Endothelial cell of umbilical vein (primary cell): ENCODE measurements at regions not wholly inside any gene's neighbourhood (a gene's known extent, or its start where the extent isn't known, plus 50 kb on each side); places are given as distances from the start of the nearest gene placed in this dataset.

Source experiments
- BruUV-seq: library from RNA; stranded (reverse); fragments of 400-500 nt; replicated peaks from 2 replicates; lab custom pipeline; 2021; lab: Mats Ljungman, UMichigan
- CTCF ChIA-PET: fragments of 300-600, 350-600 bp; sonication (Branson Sonifier 250); formaldehyde crosslinking; loops from one replicate; lab custom pipeline; 2021; ENCODE audit warnings: antibody characterized with exemption, inconsistent platforms; lab: Charles Lee
- POLR2A ChIA-PET: fragments of 300-600, 350-600 bp; sonication (Branson Sonifier 250); formaldehyde crosslinking; loops from one replicate; lab custom pipeline; 2021; ENCODE audit warnings: antibody characterized with exemption, inconsistent platforms; lab: Charles Lee
- DNase-seq: peaks from one replicate; pipeline ENCODE4 v3.0.0-alpha.2; 2011; ENCODE audit warnings: low read depth, low spot score
- FAIRE-seq: peaks from 2 replicates; lab custom pipeline; 2011; peaks lifted over from hg19 to GRCh38; lab: Jason Lieb, UNC
- H2AFZ ChIP-seq: 2 replicates; pipeline ENCODE4 v1.6.0; 2012; ENCODE audit warnings: low read depth, low read length, control low read depth, inconsistent platforms
- H3K27ac ChIP-seq: 2 replicates; pipeline ENCODE4 v1.5.1; 2011; ENCODE audit warnings: low read depth, mild to moderate bottlenecking, control low read depth, low read length, moderate library complexity; ENCODE audit not compliant: insufficient read depth
- H3K27me3 ChIP-seq, 2 experiments: 2 replicates each; pipeline versions ENCODE4 v1.6.0 to v1.6.1; 2011; ENCODE audit warnings: low read length in 2 of 2, mixed read lengths in 1 of 2; ENCODE audit not compliant: control insufficient read depth in 2 of 2, insufficient read depth in 2 of 2
- H3K36me3 ChIP-seq, 2 experiments: 2 replicates in 1 of 2; 3 replicates in 1 of 2; pipeline ENCODE4 v1.5.1; 2011; ENCODE audit warnings: low read length in 2 of 2, mild to moderate bottlenecking in 1 of 2, moderate library complexity in 1 of 2; ENCODE audit not compliant: control insufficient read depth in 2 of 2, insufficient read depth in 2 of 2; ENCODE audit errors: extremely low read depth in 1 of 2
- H3K4me1 ChIP-seq: 3 replicates; pipeline ENCODE4 v1.5.1; 2011; ENCODE audit warnings: mild to moderate bottlenecking, low read length; ENCODE audit not compliant: control insufficient read depth, insufficient read depth; ENCODE audit errors: extremely low read depth
- H3K4me2 ChIP-seq: 2 replicates; pipeline ENCODE4 v1.6.1; 2011; ENCODE audit warnings: low read length, control low read depth, mixed read lengths; ENCODE audit not compliant: insufficient read depth
- H3K4me3 ChIP-seq, 3 experiments: fragments of 200-600 bp in 1 of 3; sonication (generic), shearing (Covaris generic) in 1 of 3; replicated peaks in 1 of 3; 2 replicates each; pipeline ENCODE4 v1.5.1; 2011 to 2016; ENCODE audit warnings: control low read depth in 3 of 3, low read length in 3 of 3, mild to moderate bottlenecking in 2 of 3, inconsistent platforms in 1 of 3, low read depth in 1 of 3, moderate library complexity in 1 of 3; ENCODE audit not compliant: insufficient read depth in 1 of 3
- H3K79me2 ChIP-seq: 2 replicates; pipeline ENCODE4 v1.6.0; 2012; ENCODE audit warnings: low read length, inconsistent platforms; ENCODE audit not compliant: control insufficient read depth, insufficient read depth
- H3K9ac ChIP-seq: replicated peaks from 2 replicates; pipeline ENCODE3; 2011; ENCODE audit warnings: low read length, control low read depth; ENCODE audit not compliant: insufficient read depth; ENCODE audit errors: extremely low read depth
- H3K9me1 ChIP-seq: replicated peaks from 3 replicates; pipeline ENCODE4 v1.6.0; 2011; ENCODE audit warnings: mild to moderate bottlenecking, low read length; ENCODE audit not compliant: control insufficient read depth, insufficient read depth; ENCODE audit errors: extremely low read depth
- H3K9me3 ChIP-seq: replicated peaks from 2 replicates; pipeline ENCODE4 v1.5.1; 2012; ENCODE audit warnings: low read length, inconsistent platforms; ENCODE audit not compliant: control insufficient read depth, insufficient read depth
- H4K20me1 ChIP-seq: replicated peaks from 2 replicates; pipeline ENCODE3; 2011; ENCODE audit warnings: mild to moderate bottlenecking, low read length; ENCODE audit not compliant: control insufficient read depth, insufficient read depth; ENCODE audit errors: extremely low read depth
- CTCF ChIP-seq, 2 donors: IDR thresholded peaks; 1 replicate in 1 of 2; 2 replicates in 1 of 2; pipeline ENCODE4 v1.5.1; 2011; ENCODE audit warnings: low read length in 2 of 2, mild to moderate bottlenecking in 2 of 2, moderate library complexity in 2 of 2, control low read depth in 1 of 2, inconsistent platforms in 1 of 2, low read depth in 1 of 2; ENCODE audit not compliant: insufficient read depth in 1 of 2; ENCODE audit errors: extremely low read depth in 1 of 2
- EZH2 ChIP-seq: IDR thresholded peaks from 2 replicates; pipeline ENCODE4 v1.6.1; 2012; ENCODE audit warnings: borderline replicate concordance, low read depth, mild to moderate bottlenecking, moderate library complexity, low read length, inconsistent platforms; ENCODE audit not compliant: severe bottlenecking
- FOS ChIP-seq: IDR thresholded peaks from 2 replicates; pipeline ENCODE4 v1.6.1; 2011; ENCODE audit warnings: mild to moderate bottlenecking, low read length, moderate library complexity, borderline replicate concordance; ENCODE audit not compliant: insufficient read depth
- GATA2 ChIP-seq: IDR thresholded peaks from 2 replicates; pipeline ENCODE4 v1.7.0; 2011; ENCODE audit warnings: low read depth, mild to moderate bottlenecking, moderate library complexity, mixed read lengths, low read length; ENCODE audit not compliant: insufficient read length, insufficient read depth
- JUN ChIP-seq: IDR thresholded peaks from 2 replicates; pipeline ENCODE4 v1.6.1; 2011; ENCODE audit warnings: borderline replicate concordance, low read depth; ENCODE audit not compliant: insufficient read length, insufficient read depth
- MYC ChIP-seq: IDR thresholded peaks from one replicate; pipeline ENCODE4 v1.6.1; 2011; ENCODE audit warnings: mild to moderate bottlenecking, low read depth, low read length
- POLR2A ChIP-seq: IDR thresholded peaks from 2 replicates; pipeline ENCODE4 v1.6.1; 2012; ENCODE audit warnings: low read depth, mild to moderate bottlenecking, control low read depth, low read length
- POLR2AphosphoS5 ChIP-seq: IDR thresholded peaks from 2 replicates; pipeline ENCODE4 v1.6.1; 2012; ENCODE audit warnings: low read depth, mild to moderate bottlenecking, control low read depth, low read length, moderate library complexity; ENCODE audit not compliant: insufficient read depth
- dilution Hi-C: fragments of 300-500 bp; cut with MboI; formaldehyde crosslinking; loops from one replicate; pipeline ENCODE4 v1.15.0; 2019; ENCODE audit warnings: low sequenced_read_pairs; ENCODE audit not compliant: extremely low pct_ligation_motif_present
- intact Hi-C: fragments of 100-400 bp; cut with micrococcal nuclease; formaldehyde crosslinking; loops from one replicate; pipeline ENCODE4 v1.10.0; 2022
- TF ChIP-seq, protein P1 (sequence below): IDR thresholded peaks from 2 replicates; pipeline ENCODE4 v1.6.1; 2011; ENCODE audit not compliant: insufficient read depth, insufficient read length

DNA sequence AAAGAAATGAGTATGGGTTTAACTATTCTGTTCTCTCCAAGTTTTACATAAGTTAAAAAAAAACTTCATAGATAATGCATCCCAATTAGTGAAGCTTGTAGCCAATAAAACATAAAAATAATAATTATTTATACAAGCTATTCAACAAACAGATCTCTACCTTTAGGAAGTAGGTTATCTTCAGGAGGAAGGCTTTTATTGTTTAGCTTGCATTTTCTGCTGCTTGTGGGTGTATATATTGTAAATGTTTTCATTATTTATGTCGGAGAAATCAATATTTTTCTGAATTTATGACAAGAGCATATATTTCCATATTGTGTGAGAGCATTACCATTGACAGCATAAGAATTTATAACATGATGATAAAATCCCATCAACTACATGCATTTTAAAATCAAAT is 208.3 kb downstream of the TRAM1L1 start:
- Histone ChIP-seq H3K9me1 (no peaks in the 10 kb centered on the region), H4K20me1 (no peaks in the 10 kb centered on the region), H3K4me3 (no peak overlapping the region), H3K27me3 (no peaks in the 10 kb centered on the region), H3K27ac (no peak overlapping the region), H3K79me2 (no peaks in the 10 kb centered on the region), H3K4me1 (no peaks in the 10 kb centered on the region), H2AFZ (no peak overlapping the region), H3K9me3 (no peaks in the 10 kb centered on the region), H3K9ac (no peak overlapping the region), H3K4me2 (no peak overlapping the region), H3K36me3 (no peaks in the 10 kb centered on the region)
- CTCF ChIA-PET, result interaction anchor here (1.2 kb wide), 1 partner anchor 9 kb away, joined by 5 read pairs; no protein-coding TSS in a partner anchor
- BruUV-seq, result no TSS peak
- dilution Hi-C loops, result no loop called here
- POLR2A ChIA-PET, result no interaction called here
- FAIRE-seq (no peak), DNase-seq (no peak)
- intact Hi-C loops, result no loop called here
- TF ChIP-seq JUN, result no peak
- no peak for TF ChIP-seq POLR2A
- TF ChIP-seq, protein P1, sequence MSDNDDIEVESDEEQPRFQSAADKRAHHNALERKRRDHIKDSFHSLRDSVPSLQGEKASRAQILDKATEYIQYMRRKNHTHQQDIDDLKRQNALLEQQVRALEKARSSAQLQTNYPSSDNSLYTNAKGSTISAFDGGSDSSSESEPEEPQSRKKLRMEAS, result no peak
- no peak for TF ChIP-seq FOS
- TF ChIP-seq MYC, result no peak
- no peak for TF ChIP-seq EZH2
- no peak for TF ChIP-seq GATA2
- TF ChIP-seq CTCF (IDR thresholded peaks at IDR 0.05; ENCODE audit: extremely low read depth in 1 of 2, insufficient read depth in 1 of 2, low read depth in 1 of 2, low read length in 2 of 2), result no peak
- no peak for TF ChIP-seq POLR2AphosphoS5
